ENCODE measurements at regions not wholly inside any gene's neighbourhood (a gene's known extent, or its start where the extent isn't known, plus 50 kb on each side); places are given as distances from the start of the nearest gene placed in this dataset.

GRCh38 chr18:78926243-78926615, 53.4 kb upstream of the SALL3 start:
- TF ChIP-seq CTCF (conservative IDR thresholded peaks at IDR 0.05; ENCODE audit: low read length) (no peak), EZH2phosphoT487 (IDR thresholded peaks at IDR 0.05; ENCODE audit: borderline replicate concordance, low read depth, low read length) (no peak)
